C1 segment of cervical spinal cord (tissue), 14 donors: ENCODE measurements at regions not wholly inside any gene's neighbourhood (a gene's known extent, or its start where the extent isn't known, plus 50 kb on each side); places are given as distances from the start of the nearest gene placed in this dataset.
"Not testable (repeated sequence)": the region's sequence is repeated elsewhere in the genome, so short reads cannot be mapped to it uniquely, and the experiment has no call there.

Experiments used
- DNase-seq, 14 donors: peaks; one replicate each; lab custom pipeline; 2025; lab: John Stamatoyannopoulos, UW

DNA sequence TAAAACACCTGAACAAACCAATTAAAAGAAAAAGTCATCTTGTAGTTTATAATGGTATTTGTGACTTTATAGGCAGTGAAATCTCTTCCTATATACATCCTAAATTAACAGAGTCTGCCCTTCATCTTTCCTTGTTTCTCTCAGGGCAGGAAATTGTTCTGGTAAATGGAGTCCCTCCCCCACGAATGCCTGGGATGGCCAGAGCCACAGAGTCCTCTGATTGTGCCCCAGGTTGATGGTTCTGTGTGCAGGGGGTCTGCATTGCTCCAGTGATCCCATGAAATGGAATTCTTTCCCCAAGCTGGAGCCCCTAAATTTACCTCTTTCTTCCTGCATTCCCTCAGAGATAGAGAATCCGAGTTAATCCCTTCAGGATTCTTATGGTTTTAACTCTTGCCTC lies 155.5 kb downstream of the MTX2 start:
- no peak for DNase-seq

DNA sequence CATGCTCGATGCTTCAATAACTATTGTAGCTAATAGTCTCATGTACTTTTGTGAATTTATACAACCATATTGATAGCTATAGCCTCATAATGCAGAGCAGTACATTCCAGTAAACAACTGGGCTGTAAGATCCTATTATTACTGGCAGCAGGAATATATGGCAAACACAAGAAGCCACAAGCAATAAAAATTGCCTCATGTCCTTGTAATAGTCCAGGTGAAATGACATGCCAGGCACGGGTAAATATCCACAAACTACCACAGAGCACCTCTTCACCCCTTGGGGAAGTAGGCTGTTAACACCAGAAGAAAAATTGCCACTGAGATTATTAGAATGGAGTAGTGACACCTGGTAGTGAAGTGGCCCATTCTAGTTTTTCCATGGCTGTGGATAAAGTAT lies 158.3 kb downstream of the MTX2 start:
- DNase-seq, result no peak

DNA sequence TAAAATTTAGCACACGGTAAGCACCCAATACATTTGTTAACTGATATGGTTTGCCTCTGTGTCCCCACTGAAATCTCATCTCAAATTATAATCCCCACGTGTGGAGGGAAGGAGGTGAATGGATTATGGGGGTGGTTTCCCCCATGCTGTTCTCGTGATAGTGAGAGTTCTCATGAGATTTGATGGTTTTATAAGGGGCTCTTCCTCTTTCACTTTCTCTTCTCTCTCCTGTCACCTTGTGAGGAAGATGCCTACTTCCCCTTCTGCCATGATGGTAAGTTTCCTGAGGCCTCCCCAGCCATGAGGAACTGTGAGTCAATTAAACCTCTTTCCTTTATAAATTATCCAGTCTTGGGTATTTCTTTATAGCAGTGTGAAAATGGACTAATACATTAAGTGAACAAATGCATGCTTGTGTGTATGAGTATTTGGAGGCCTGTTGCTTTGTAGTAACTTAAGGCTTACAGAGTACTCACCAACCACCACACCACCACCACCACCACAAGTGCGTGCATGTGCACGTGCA lies 159.8 kb downstream of the MTX2 start:
- DNase-seq, result not testable (repeated sequence)

DNA sequence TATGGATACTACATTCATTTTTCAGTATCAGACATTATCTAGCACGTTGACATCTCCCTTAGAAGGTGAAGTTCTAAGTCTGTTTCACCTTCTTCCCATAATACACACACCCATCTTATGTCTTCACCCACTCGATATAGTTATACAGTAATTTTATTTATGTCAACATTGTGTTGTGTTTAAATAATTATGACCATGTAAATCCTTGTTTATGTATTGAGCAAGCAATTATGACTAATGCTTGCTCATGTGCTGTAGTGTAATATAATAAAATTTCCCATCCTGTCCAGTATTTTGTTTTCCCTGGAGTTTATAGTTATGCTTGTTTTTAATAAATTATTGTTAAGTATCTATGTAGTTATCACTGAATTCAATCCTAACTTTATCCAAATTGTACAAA lies 163.2 kb downstream of the MTX2 start:
- no peak for DNase-seq

DNA sequence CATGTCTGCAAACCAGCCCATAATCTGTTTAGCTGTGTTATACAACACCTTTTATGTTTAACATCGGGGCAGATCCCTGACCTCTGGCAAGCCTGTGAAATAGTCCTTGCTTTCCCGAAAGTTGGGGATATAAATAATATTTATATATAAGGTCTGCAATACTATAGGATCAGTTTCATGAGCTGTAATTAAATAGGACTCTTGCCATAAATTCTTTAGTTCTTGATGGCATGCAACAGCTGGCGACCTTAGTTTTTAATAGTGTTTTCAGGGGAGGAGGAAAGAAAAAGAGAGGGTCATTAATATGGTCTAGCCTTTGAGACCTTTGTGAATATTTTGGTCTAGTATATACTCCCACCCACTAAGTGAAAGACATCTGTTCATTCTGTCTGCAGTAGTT lies 166.5 kb downstream of the MTX2 start:
- DNase-seq, result no peak

DNA sequence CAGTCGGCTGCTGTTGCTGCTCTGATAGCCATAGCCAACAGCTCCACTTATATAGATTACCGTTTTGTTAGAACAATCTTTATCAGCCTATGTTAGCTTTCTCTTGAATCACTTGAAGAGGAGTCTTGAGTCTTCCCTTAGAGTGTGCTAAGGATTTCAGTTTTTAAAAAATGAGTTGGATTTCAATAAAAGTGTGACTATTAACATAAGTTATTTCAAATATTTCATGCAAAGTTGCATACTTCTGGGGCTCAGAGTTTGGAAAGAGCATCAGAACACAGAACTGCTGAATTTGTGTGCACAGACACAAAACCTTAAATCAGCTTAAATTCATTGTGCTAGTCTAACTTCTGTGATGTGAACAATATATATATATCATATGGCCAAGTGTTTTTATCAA lies 174.7 kb downstream of the MTX2 start:
- DNase-seq, result no peak

DNA sequence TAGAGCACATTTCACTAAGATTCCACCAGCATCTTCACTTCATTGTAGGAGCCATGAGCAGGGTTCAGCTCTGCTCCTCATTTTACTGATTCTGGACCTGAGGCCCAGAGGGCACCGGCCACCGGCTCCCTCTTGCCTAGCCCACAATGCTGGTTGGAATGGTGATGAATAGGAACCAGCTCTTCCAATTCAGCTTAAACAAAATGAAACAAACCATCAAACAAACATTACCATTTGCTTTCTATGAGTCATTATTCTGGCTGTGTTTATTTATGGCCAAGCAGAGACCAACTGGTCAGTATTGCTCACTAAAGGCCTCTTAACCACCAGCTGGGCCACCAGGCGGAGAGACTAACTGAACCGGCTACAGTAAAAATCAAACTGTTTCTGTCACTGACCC lies 176.7 kb downstream of the MTX2 start:
- no peak for DNase-seq

DNA sequence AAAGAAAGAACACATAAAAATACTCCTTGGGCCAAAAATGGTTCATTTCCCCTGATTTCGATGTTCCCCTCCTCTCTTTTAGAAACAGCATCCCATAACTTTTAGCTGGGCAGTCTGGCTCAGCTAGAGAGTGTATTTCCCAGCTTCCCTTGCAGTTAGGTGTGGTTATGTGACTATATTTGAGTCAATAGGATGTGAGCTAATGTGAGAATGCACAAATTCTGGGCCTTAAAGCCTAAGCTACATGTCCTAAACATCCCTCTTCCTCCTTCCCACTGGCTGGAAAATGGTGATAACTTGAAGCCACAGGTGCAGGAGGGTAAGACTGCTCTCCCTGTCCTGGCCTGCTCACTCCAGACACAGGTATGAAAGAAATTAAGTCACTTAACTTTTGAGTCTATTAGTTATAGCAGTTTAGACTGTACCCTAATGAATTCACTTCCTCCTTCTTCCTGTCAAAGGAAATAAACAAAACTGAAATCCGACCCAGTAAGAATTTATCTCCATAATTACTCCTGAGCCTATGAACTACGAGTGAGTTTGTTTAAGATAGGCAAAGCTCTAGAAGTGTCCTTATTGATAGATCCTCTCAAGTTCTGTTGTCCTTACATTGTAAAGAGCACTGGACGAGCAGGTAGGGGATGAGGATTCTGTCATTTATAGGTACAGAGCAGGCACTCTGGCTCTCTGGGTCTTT lies 177.6 kb downstream of the MTX2 start:
- no peak for DNase-seq

DNA sequence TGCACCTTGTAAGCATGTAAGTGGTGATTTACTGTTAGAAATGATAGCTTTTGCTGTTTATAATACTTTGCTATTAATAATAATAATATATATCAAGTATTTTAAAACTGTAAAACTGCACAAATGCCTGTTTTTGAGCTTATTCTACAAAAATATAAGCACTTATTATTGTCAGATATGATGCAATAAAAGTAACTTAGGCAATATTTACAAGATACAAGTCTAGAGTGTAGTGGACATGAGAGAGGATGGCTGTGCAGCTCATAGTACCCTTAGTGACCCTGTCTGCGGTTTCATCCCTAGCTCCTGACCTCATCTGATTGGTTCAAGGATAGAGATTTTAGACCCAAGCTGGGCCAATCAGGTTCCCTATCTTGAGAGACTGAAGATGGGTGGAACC lies 178.4 kb downstream of the MTX2 start:
- DNase-seq, result no peak

DNA sequence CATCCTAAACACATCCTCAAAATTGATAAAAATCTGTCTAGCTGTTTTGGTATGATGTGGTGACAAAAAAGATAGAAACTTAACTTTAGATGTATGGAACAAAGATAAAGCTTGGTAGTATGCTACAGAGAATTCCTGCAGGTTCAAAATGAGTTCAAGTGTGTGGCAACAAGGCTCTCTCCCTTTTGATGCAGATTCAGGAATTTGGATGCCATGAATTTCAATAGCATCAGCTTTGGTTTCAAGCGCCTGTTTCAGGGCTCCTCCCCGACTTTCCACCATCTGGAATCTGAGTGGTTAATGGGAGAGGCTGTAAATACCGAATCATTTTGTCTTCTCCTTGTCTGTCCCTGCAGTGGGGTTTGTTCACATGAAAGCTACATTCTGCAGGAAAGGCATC lies 180.6 kb downstream of the MTX2 start:
- no peak for DNase-seq

DNA sequence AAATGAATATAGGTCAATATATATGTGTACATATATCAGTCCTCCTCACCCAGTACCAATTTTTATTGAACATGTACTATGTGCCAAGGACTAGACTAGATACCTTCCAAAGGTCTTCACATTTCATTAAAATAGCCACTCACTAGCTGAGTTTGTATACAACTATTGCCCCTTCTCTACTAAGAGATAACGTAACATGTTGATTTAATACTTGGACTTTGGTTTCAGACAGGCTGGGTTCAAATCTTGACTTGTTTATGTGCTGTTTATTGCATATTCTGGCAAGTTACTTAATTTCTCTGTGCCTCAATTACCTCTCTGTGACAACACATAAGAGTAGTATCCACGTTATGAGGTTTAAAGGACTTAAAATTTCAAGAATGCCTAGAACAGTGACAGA lies 184.5 kb downstream of the MTX2 start:
- no peak for DNase-seq

DNA sequence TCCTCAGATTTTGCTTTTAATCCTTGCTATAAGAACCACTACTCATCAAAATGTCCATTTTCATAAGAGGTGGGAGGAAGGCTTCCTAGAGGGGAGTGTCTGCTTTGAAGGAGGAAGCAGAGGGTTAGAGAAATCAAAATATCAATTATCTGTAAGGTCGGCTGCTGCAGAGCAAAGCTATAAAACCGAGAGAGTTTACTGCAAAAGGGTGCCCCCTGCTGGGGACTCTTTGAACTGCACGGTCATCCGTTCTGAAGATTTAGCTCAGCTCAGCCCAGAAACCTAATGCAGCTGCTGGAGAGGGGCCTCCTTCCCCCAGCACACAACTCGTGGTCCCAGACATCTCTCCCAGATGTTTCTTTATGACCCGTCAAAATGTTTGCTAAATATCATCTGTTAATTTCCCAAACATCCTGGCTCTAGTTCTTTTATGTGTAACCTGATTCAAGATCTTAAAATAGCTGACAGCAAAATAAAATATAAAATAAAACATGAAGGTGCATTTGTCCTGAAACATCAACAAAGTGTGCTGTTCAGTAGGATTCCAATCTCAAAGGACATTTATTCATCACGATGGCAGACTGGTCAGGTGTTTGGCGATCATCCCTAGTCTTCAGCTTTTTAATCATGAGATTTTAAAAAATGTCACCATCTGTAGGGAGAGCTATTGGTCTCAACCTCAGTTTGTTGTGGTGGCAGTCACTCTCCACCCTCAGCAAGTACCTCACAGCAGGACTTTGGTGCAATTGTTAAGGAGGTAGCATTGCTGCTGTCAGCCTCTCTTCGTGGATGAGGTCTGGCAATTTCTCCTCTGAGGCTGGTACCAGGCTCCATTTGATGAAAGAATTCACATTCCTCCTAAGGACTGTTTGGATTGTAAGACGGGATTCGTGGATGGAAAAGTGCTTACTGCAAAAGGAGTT lies 185.9 kb downstream of the MTX2 start:
- DNase-seq, result peak in 13 of 14 donors; percentile 2 to 79 (median 46)

DNA sequence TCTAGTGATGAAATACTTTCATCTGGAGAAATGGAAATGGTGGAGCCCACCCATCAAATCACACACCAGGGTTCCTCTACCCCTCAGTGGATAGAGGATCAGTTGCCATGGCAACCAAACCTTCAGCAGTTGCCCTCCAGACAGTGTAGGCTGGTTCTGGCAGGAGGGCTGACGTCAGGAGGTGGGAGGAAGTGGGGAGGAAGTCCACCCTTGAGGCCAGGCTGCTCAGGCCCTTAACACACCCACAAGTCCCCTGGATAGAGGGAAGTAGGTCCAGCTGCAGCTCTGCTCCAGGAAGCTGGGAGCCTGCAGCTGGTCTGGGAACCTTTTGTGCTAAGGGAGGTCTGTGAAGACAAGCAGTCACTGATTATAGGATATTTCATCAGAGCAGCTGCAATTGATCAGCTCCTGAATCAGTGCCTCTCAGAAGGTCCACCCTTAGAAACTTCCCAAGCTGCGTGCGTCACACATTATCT lies 186.6 kb downstream of the MTX2 start:
- no peak for DNase-seq

DNA sequence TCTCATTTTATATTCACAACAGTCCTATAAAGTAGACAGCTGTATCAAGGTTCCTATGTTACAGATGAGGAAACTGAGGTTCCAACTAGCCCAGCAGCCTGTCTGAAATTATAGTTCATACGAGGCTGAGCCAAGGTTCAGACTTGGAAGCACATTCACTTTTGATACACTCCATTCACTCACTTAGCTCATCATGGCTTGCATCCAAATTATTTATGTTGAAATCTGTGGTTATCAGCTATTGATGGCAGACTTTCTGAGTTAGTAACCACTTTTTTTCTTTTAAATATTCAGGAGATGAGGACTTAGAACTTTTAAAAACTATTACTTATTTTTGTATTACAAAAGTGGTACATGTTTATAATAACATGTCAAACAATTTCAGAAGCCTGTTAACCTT lies 188.2 kb downstream of the MTX2 start:
- DNase-seq, result no peak

DNA sequence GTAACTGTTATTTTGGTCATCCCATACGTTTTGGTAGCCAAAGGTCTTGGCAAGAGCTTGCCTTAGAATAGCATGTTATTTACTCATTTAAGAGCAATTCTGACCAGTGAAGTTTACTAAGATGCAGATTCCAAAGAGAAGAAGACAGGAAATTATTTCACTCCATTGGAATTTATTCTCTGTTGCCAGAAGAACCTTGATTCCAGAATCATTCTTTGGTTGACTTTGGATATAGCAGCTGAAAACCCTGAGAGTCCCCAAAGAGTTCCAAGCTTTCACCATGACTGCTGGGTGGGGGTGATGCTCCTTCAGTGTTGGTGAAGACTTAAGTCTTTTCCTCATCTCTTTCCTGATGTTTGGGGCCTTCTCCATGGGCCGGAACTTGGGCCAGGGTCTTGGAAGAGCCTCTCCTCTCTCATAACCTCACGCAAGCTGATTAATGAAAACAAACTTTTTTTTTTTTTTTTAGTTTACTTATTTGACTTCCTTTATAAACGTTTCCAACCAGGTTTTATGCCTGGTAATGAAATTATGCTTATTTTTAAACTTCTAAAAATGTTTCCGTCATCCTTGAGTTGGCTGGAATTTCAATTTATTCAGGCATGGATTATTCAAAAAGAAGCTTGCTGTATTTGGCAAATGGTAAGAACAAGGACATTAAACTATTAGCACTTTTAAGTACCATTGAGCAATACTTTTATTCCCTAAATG lies 192.0 kb downstream of the MTX2 start:
- DNase-seq, result no peak

DNA sequence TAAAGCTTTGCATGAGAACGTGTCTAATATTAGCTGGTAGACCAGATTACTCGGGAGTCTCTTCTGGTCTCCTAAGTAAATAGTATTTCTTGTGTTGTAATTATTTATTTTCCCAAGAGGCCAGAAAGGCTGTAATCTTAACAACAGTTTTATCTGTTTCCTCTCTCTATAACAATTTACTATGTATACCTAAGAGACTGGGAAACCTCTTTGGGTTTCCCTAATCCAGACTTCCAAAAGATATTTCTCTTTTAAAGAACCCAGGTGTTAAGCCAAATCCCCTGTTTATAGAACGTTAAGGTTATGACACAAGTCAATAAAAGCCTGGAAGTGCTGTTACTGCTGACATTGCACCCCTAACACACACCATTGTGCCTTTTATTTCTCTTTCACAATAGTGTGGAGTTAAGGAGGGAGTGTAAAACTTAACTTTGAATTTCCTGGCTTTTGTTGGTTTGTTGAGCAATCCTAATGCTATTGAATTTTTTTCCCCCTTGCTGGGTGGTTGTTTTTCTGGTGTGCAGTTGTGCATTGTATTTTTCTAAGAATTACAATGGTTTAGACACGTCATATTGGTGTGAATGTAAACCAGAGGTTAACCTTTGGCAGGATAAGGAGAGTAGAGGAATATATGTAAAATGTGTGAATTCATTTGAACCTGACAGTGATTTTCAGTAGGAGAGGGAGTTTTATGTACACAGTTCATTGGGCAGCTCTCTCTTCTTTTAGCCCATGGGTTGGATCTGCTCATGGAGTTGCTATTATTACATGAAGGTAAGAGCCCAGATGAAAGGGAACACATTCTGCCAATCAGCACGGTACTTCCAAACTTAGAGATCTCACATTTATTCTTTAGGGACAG lies 192.8 kb downstream of the MTX2 start:
- DNase-seq, result no peak

DNA sequence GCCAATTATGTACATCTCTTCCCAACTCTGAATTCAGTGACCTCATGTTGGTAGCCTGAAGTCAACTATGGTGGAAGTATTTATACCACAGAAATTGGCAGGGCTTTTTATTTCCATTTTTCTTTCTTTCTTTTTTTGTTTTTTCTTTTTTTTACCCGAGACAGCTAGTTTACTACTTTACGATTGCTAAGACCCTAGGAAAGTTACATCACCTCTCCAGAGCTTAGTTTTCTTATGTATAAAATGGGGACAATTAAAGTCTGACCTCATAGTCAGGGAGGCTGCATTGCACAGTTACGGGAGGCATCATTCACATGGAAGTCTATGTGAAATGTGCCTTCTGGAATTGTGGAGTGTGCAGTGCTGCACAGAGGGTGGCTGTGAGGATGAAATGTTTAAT lies 194.3 kb downstream of the MTX2 start:
- DNase-seq, result no peak

DNA sequence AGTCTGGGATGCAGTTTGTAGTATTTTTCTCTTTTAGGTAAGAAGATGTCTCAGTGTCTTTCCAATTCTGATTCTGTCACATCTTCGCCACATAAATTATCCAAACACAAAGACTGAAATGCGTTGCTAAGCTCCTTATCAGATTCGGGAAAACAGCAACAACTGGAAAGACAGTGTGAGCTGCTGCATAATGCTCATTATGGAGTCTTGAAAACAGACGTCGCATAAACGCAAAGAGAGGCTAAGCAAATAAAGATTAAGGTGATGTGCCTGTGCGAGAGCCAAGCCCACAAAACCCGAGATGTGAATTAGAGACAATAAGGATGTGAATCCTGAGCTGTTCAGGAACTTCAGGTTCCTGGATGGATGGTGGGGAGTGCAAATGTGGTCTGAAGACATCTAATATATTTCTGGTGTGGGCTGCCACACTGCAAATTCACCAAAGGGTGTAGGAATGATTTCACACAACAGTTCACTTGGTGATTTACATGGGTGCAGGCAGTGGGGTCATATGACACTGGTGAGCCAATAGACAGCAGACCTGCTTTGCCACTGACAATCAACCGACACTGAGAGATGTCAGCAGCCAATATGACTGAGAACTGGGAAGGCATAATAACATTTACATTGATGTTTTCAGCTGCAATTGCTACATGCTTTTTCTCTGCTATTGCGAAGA lies 195.8 kb downstream of the MTX2 start:
- DNase-seq, result peak in 6 of 14 donors; percentile 8 to 35 (median 18)

DNA sequence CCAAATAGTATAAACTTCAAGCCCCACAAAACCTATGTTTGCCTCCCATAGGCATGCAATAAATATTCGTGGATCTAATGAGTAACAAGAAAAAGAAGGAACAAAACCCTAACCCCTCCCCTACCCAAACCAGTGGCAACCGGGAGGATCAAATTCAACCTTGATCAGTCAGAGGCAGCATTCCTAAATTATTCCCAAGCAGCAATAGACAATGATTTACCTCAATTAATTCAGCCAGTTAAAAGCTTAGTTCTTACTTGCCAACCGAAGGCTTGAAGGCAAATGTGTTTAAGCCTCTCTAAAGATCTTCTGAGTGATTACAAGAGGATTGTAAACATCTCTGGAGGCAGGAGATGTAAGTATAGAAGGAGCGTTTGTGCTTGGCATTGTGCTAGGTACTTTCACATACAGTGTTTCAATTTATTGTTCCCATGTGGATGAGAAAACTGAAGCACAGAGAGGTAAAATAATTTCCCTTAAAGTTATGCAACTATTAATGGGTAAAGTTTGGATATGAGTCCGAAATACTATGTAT lies 197.7 kb downstream of the MTX2 start:
- no peak for DNase-seq

DNA sequence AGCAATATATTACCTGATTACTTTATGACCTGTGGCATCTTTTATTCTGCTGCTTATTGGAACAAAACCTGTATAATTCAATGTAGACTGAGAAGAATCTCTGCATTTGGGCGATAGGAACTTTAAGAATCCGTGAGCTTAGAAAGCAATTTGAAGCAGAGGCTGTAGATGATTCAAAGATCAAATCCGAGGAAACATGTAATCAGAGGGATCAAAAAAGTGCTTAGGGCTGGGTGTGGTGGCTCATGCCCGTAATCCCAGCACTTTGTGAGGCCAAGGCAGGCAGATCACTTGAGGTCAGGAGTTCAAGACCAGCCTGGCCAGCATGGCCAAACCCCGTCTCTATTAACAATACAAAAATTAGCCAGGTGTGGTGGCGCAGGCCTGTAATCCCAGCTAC lies 198.4 kb downstream of the MTX2 start:
- DNase-seq, result no peak
